Neuronal stem cell (in vitro differentiated cells): ENCODE measurements at regions not wholly inside any gene's neighbourhood (a gene's known extent, or its start where the extent isn't known, plus 50 kb on each side); places are given as distances from the start of the nearest gene placed in this dataset.

Experiments used
- DNase-seq: peaks from one replicate; pipeline ENCODE4 v3.0.0-alpha.2; 2013; ENCODE audit warnings: low spot score
- H2AFZ ChIP-seq: one replicate; pipeline ENCODE4 v1.6.1; 2013; ENCODE audit warnings: mild to moderate bottlenecking, low read length, inconsistent platforms
- H2AK5ac ChIP-seq: 2 replicates; pipeline ENCODE4 v1.6.1; 2013; ENCODE audit warnings: low read depth, mild to moderate bottlenecking, inconsistent platforms, low read length, moderate library complexity, mixed read lengths
- H2BK120ac ChIP-seq: 2 replicates; pipeline ENCODE4 v1.6.1; 2013; ENCODE audit warnings: low read depth, mild to moderate bottlenecking, inconsistent platforms, low read length, moderate library complexity, mixed read lengths
- H2BK12ac ChIP-seq: one replicate; pipeline ENCODE4 v1.6.1; 2013; ENCODE audit warnings: low read length, inconsistent platforms
- H2BK15ac ChIP-seq: 2 replicates; pipeline ENCODE4 v1.6.1; 2013; ENCODE audit warnings: mild to moderate bottlenecking, low read length, inconsistent platforms, mixed read lengths
- H2BK5ac ChIP-seq: one replicate; pipeline ENCODE4 v1.6.1; 2013; ENCODE audit warnings: inconsistent platforms, mild to moderate bottlenecking, low read length, moderate library complexity
- H3K14ac ChIP-seq: one replicate; pipeline ENCODE4 v1.6.1; 2013; ENCODE audit warnings: low read length, inconsistent platforms
- H3K18ac ChIP-seq: 2 replicates; pipeline ENCODE4 v1.6.1; 2013; ENCODE audit warnings: low read length, inconsistent platforms
- H3K23ac ChIP-seq: 2 replicates; pipeline ENCODE4 v1.6.1; 2013; ENCODE audit warnings: low read depth, mild to moderate bottlenecking, mixed read lengths, low read length, inconsistent platforms; ENCODE audit not compliant: poor library complexity
- H3K27ac ChIP-seq: replicated peaks from 3 replicates; pipeline ENCODE4 v1.5.1; 2013; ENCODE audit warnings: low read length, inconsistent platforms
- H3K27me3 ChIP-seq, 3 experiments: 2 replicates each; pipeline ENCODE4 v1.6.1; 2013; ENCODE audit warnings: low read length in 3 of 3, mild to moderate bottlenecking in 2 of 3, inconsistent platforms in 1 of 3, low read depth in 1 of 3, mixed read lengths in 1 of 3, moderate library complexity in 1 of 3; ENCODE audit not compliant: control insufficient read depth in 3 of 3, insufficient read depth in 3 of 3
- H3K36me3 ChIP-seq, 2 donors: replicated peaks in 1 of 2; 2 replicates each; pipeline ENCODE4 v1.6.1; 2013; ENCODE audit warnings: low read length in 2 of 2; ENCODE audit not compliant: control insufficient read depth in 2 of 2, insufficient read depth in 2 of 2
- H3K4ac ChIP-seq: 2 replicates; pipeline ENCODE4 v1.6.1; 2013; ENCODE audit warnings: inconsistent platforms, mild to moderate bottlenecking, low read length, moderate library complexity
- H3K4me1 ChIP-seq, 2 donors: 1 replicate in 1 of 2; 2 replicates in 1 of 2; pipeline ENCODE4 v1.6.1; 2013; ENCODE audit warnings: low read length in 2 of 2, low read depth in 1 of 2; ENCODE audit not compliant: control insufficient read depth in 2 of 2, insufficient read depth in 1 of 2
- H3K4me2 ChIP-seq: one replicate; pipeline ENCODE4 v1.6.1; 2013; ENCODE audit warnings: mild to moderate bottlenecking, low read length, inconsistent platforms; ENCODE audit not compliant: insufficient read depth, poor library complexity, severe bottlenecking
- H3K4me3 ChIP-seq, 2 donors: 2 replicates each; pipeline ENCODE4 v1.5.1; 2013; ENCODE audit warnings: low read length in 2 of 2, mild to moderate bottlenecking in 2 of 2, inconsistent platforms in 1 of 2, moderate library complexity in 1 of 2
- H3K79me1 ChIP-seq: one replicate; pipeline ENCODE4 v1.6.1; 2013; ENCODE audit warnings: low read depth, mild to moderate bottlenecking, inconsistent platforms, low read length, moderate library complexity
- H3K9ac ChIP-seq: one replicate; pipeline ENCODE4 v1.6.1; 2013; ENCODE audit warnings: mild to moderate bottlenecking, low read depth, low read length, inconsistent platforms; ENCODE audit not compliant: poor library complexity
- H3K9me3 ChIP-seq, 2 donors: replicated peaks in 1 of 2; 2 replicates each; pipeline versions ENCODE3 to v1.6.1; 2013; ENCODE audit warnings: low read length in 2 of 2, mild to moderate bottlenecking in 2 of 2, inconsistent platforms in 1 of 2, low read depth in 1 of 2, mixed read lengths in 1 of 2, moderate library complexity in 1 of 2; ENCODE audit not compliant: control insufficient read depth in 2 of 2, insufficient read depth in 1 of 2
- H4K8ac ChIP-seq: one replicate; pipeline ENCODE4 v1.6.1; 2013; ENCODE audit warnings: low read depth, mild to moderate bottlenecking, inconsistent platforms, low read length, moderate library complexity
- H4K91ac ChIP-seq: one replicate; pipeline ENCODE4 v1.6.1; 2013; ENCODE audit warnings: low read length, low read depth, mild to moderate bottlenecking, inconsistent platforms; ENCODE audit not compliant: poor library complexity
- WGBS, 2 donors: extraction: QIAGEN DNeasy Blood & Tissue Kit; methylation state at CpG; one replicate each; pipeline ENCODE4 v1.1.7; 2013; ENCODE audit warnings: missing lambda C conversion rate in 2 of 2, mixed read lengths in 1 of 2; ENCODE audit not compliant: insufficient read length in 2 of 2, insufficient replicate concordance in 1 of 2; ENCODE audit errors: extremely low coverage in 2 of 2; 5-methylcytosine and 5-hydroxymethylcytosine counted together

GRCh38 chr20:22901164-22901563, 133.9 kb upstream of the SSTR4 start:
- Histone ChIP-seq H2BK120ac (no peak overlapping the region), H3K23ac (no peak overlapping the region), H3K27ac (no peak overlapping the region), H3K14ac (no peak overlapping the region), H3K4me2 (no peak overlapping the region), H2BK5ac (no peak overlapping the region), H2AFZ (no peak overlapping the region), H3K9me3 (no peaks in the 10 kb centered on the region), H2AK5ac (no peak overlapping the region), H3K9ac (no peak overlapping the region), H3K4me1 (no peaks in the 10 kb centered on the region), H4K91ac (no peak overlapping the region), H3K36me3 (no peaks in the 10 kb centered on the region), H3K4me3 (no peak overlapping the region), H2BK15ac (no peak overlapping the region), H4K8ac (no peak overlapping the region), H3K27me3 (no peaks in the 10 kb centered on the region), H2BK12ac (no peak overlapping the region), H3K79me1 (no peaks in the 10 kb centered on the region), H3K4ac (no peak overlapping the region), H3K18ac (no peak overlapping the region)
- no peak for DNase-seq

GRCh38 chr20:22901921-22902320, 133.2 kb upstream of the SSTR4 start:
- H3K18ac ChIP-seq: no peak overlapping the region
- no CpG with 5 or more reads among the region's 2 CpGs for WGBS, 2 donors
- H3K79me1 ChIP-seq: no peaks in the 10 kb centered on the region
- no peak overlapping the region for H2AFZ ChIP-seq
- H4K8ac ChIP-seq: no peak overlapping the region
- no peak overlapping the region for H3K4me2 ChIP-seq
- no peaks in the 10 kb centered on the region for H3K9me3 ChIP-seq
- no peak overlapping the region for H2AK5ac ChIP-seq
- H3K36me3 ChIP-seq: no peaks in the 10 kb centered on the region
- no peak overlapping the region for H2BK5ac ChIP-seq
- no peak overlapping the region for H2BK15ac ChIP-seq
- H3K14ac ChIP-seq: no peak overlapping the region
- no peak overlapping the region for H3K9ac ChIP-seq
- no peak for DNase-seq
- no peak overlapping the region for H3K23ac ChIP-seq
- no peaks in the 10 kb centered on the region for H3K4me1 ChIP-seq
- H3K4ac ChIP-seq: no peak overlapping the region
- H3K27ac ChIP-seq: no peak overlapping the region
- H3K27me3 ChIP-seq: no peaks in the 10 kb centered on the region
- no peak overlapping the region for H4K91ac ChIP-seq
- no peak overlapping the region for H3K4me3 ChIP-seq
- no peak overlapping the region for H2BK120ac ChIP-seq
- no peak overlapping the region for H2BK12ac ChIP-seq

GRCh38 chr20:22904386-22904785, 130.7 kb upstream of the SSTR4 start:
- no CpG with 5 or more reads among the region's 2 CpGs for WGBS, 2 donors
- no peak overlapping the region for H4K8ac ChIP-seq

GRCh38 chr20:22904905-22905304, 130.2 kb upstream of the SSTR4 start:
- H3K4ac ChIP-seq: no peak overlapping the region
- H2AFZ ChIP-seq: no peak overlapping the region
- WGBS, 2 donors: no CpG with 5 or more reads among the region's 2 CpGs

More at GRCh38 chr20:22904386-22904785, 130.7 kb upstream of the SSTR4 start:
- no peaks in the 10 kb centered on the region for H3K27me3 ChIP-seq
- no peak overlapping the region for H3K4me3 ChIP-seq
- no peak overlapping the region for H4K91ac ChIP-seq
- no peak overlapping the region for H2AK5ac ChIP-seq
- H3K18ac ChIP-seq: no peak overlapping the region
- no peak overlapping the region for H3K27ac ChIP-seq
- no peak for DNase-seq
- no peaks in the 10 kb centered on the region for H3K36me3 ChIP-seq
- no peak overlapping the region for H2BK12ac ChIP-seq
- no peak overlapping the region for H2BK15ac ChIP-seq
- no peak overlapping the region for H3K23ac ChIP-seq
- no peak overlapping the region for H3K9ac ChIP-seq
- H3K14ac ChIP-seq: no peak overlapping the region
- no peak overlapping the region for H3K4me2 ChIP-seq
- no peak overlapping the region for H2BK5ac ChIP-seq
- H3K79me1 ChIP-seq: no peaks in the 10 kb centered on the region
- H3K4ac ChIP-seq: no peak overlapping the region
- no peaks in the 10 kb centered on the region for H3K9me3 ChIP-seq
- H2BK120ac ChIP-seq: no peak overlapping the region
- H3K4me1 ChIP-seq: peaks cover 0 to 2% of the 10 kb centered on the region in 2 donors
- H2AFZ ChIP-seq: no peak overlapping the region

More at GRCh38 chr20:22904905-22905304, 130.2 kb upstream of the SSTR4 start:
- DNase-seq: no peak
- H2BK12ac ChIP-seq: no peak overlapping the region
- H3K23ac ChIP-seq: no peak overlapping the region
- peak overlapping the region; percentile 58 for H3K18ac ChIP-seq
- H3K36me3 ChIP-seq: no peaks in the 10 kb centered on the region
- H2AK5ac ChIP-seq: no peak overlapping the region
- no peaks in the 10 kb centered on the region for H3K27me3 ChIP-seq
- H3K4me3 ChIP-seq: no peak overlapping the region
- no peaks in the 10 kb centered on the region for H3K79me1 ChIP-seq
- no peak overlapping the region for H2BK120ac ChIP-seq
- H3K9ac ChIP-seq: no peak overlapping the region
- no peak overlapping the region for H4K8ac ChIP-seq
- H2BK15ac ChIP-seq: no peak overlapping the region
- H4K91ac ChIP-seq: no peak overlapping the region
- H3K4me1 ChIP-seq: peaks cover 0 to 2% of the 10 kb centered on the region in 2 donors
- H3K9me3 ChIP-seq: no peaks in the 10 kb centered on the region
- no peak overlapping the region for H3K27ac ChIP-seq
- no peak overlapping the region for H3K4me2 ChIP-seq
- H3K14ac ChIP-seq: no peak overlapping the region
- no peak overlapping the region for H2BK5ac ChIP-seq
